ENCODE measurements at regions not wholly inside any gene's neighbourhood (a gene's known extent, or its start where the extent isn't known, plus 50 kb on each side); places are given as distances from the start of the nearest gene placed in this dataset.

DNA sequence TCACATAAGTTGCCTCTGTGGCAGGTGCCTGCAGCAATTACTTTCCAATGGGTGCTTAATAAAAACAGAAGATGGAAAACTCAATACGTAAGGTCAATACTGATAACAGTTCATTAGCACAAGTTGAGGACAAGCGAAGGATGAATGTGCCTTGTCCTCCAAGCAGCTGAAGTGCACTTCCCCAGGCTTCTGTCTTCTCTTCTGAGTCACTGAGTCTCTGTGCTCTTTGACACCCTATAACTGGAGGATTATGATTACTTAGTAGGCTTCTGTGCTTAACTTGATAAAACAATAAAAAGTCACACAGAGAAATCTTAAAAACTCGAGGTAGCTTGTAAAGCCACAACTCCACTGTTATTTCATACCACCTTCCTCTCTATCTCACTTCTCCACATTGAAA, 216.6 kb upstream of the ADCY2 start:
- H3K27me3 Mint-ChIP-seq (ENCODE audit: low read depth): peaks cover 2% of the 10 kb centered on the region
- DNase-seq (ENCODE audit: low spot score): no peak

GRCh38 chr5:7181841-7182240, 214.1 kb upstream of the ADCY2 start:
- Mint-ChIP-seq H3K4me3 (ENCODE audit: unreplicated experiment) (no peak overlapping the region), H3K4me1 (ENCODE audit: low read depth) (no peaks in the 10 kb centered on the region), H3K27ac (ENCODE audit: unreplicated experiment) (no peak overlapping the region), H3K36me3 (ENCODE audit: low read depth) (no peaks in the 10 kb centered on the region), H3K9me3 (ENCODE audit: low read depth) (peaks cover 6% of the 10 kb centered on the region), H3K27me3 (ENCODE audit: low read depth) (peaks cover 13% of the 10 kb centered on the region)
- TF ChIP-seq, protein P1, sequence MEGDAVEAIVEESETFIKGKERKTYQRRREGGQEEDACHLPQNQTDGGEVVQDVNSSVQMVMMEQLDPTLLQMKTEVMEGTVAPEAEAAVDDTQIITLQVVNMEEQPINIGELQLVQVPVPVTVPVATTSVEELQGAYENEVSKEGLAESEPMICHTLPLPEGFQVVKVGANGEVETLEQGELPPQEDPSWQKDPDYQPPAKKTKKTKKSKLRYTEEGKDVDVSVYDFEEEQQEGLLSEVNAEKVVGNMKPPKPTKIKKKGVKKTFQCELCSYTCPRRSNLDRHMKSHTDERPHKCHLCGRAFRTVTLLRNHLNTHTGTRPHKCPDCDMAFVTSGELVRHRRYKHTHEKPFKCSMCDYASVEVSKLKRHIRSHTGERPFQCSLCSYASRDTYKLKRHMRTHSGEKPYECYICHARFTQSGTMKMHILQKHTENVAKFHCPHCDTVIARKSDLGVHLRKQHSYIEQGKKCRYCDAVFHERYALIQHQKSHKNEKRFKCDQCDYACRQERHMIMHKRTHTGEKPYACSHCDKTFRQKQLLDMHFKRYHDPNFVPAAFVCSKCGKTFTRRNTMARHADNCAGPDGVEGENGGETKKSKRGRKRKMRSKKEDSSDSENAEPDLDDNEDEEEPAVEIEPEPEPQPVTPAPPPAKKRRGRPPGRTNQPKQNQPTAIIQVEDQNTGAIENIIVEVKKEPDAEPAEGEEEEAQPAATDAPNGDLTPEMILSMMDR (IDR thresholded peaks at IDR 0.05): no peak
- DNase-seq (ENCODE audit: low spot score): no peak

More for the DNA sequence above, 216.6 kb upstream of the ADCY2 start:
- H3K4me1 Mint-ChIP-seq (ENCODE audit: low read depth): no peaks in the 10 kb centered on the region
- no peak overlapping the region for H3K4me3 Mint-ChIP-seq (ENCODE audit: unreplicated experiment)
- H3K36me3 Mint-ChIP-seq (ENCODE audit: low read depth): no peaks in the 10 kb centered on the region
- H3K9me3 Mint-ChIP-seq (ENCODE audit: low read depth): peaks cover 3% of the 10 kb centered on the region
- no peak overlapping the region for H3K27ac Mint-ChIP-seq (ENCODE audit: unreplicated experiment)
- TF ChIP-seq, protein P1 (IDR thresholded peaks at IDR 0.05): no peak

GRCh38 chr5:7185742-7186141, 210.2 kb upstream of the ADCY2 start:
- H3K4me3 Mint-ChIP-seq (ENCODE audit: unreplicated experiment): no peak overlapping the region
- no peak for DNase-seq (ENCODE audit: low spot score)
- TF ChIP-seq, protein P1 (IDR thresholded peaks at IDR 0.05): no peak
- no peaks in the 10 kb centered on the region for H3K4me1 Mint-ChIP-seq (ENCODE audit: low read depth)
- H3K9me3 Mint-ChIP-seq (ENCODE audit: low read depth): peaks cover 3% of the 10 kb centered on the region
- peaks cover 11% of the 10 kb centered on the region for H3K27me3 Mint-ChIP-seq (ENCODE audit: low read depth)
- no peaks in the 10 kb centered on the region for H3K36me3 Mint-ChIP-seq (ENCODE audit: low read depth)
- no peak overlapping the region for H3K27ac Mint-ChIP-seq (ENCODE audit: unreplicated experiment)

DNA sequence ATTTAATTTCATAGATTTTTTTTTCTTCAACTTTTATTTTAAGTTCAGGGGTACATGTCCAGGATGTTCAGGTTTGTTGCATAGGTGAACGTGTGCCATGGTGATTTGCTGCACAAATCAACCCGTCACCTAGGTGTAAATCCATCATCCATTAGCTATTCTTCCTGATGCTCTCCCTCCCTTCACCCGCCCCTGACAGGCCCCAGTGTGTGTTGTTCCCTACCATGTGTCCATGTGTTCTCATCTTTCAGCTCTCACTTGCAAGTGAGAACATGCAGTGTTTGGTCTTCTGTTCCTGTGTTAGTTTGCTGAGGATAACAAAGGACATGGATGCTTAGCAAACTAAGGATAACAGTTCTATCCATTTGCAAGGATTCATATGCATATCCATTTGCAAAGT, 209.1 kb upstream of the ADCY2 start:
- no peak for DNase-seq (ENCODE audit: low spot score)
- Mint-ChIP-seq H3K27ac (ENCODE audit: unreplicated experiment) (no peak overlapping the region), H3K27me3 (ENCODE audit: low read depth) (peaks cover 11% of the 10 kb centered on the region), H3K36me3 (ENCODE audit: low read depth) (no peaks in the 10 kb centered on the region), H3K4me3 (ENCODE audit: unreplicated experiment) (no peak overlapping the region), H3K9me3 (ENCODE audit: low read depth) (peaks cover 3% of the 10 kb centered on the region), H3K4me1 (ENCODE audit: low read depth) (no peaks in the 10 kb centered on the region)
- TF ChIP-seq, protein P1 (IDR thresholded peaks at IDR 0.05): no peak

GRCh38 chr5:7190712-7191250, 205.2 kb upstream of the ADCY2 start:
- no peak overlapping the region for H3K27ac Mint-ChIP-seq (ENCODE audit: unreplicated experiment)
- peaks cover 3% of the 10 kb centered on the region for H3K27me3 Mint-ChIP-seq (ENCODE audit: low read depth)
- no peaks in the 10 kb centered on the region for H3K36me3 Mint-ChIP-seq (ENCODE audit: low read depth)
- TF ChIP-seq, protein P1 (IDR thresholded peaks at IDR 0.05): no peak
- H3K9me3 Mint-ChIP-seq (ENCODE audit: low read depth): peaks cover 14% of the 10 kb centered on the region
- no peak overlapping the region for H3K4me3 Mint-ChIP-seq (ENCODE audit: unreplicated experiment)
- no peaks in the 10 kb centered on the region for H3K4me1 Mint-ChIP-seq (ENCODE audit: low read depth)
- DNase-seq (ENCODE audit: low spot score): no peak
